ENCODE measurements at regions not wholly inside any gene's neighbourhood (a gene's known extent, or its start where the extent isn't known, plus 50 kb on each side); places are given as distances from the start of the nearest gene placed in this dataset.

- DNase-seq = no peak
Measured at GRCh38 chr6:2414885-2415547, 169.6 kb upstream of the GMDS start.

DNA sequence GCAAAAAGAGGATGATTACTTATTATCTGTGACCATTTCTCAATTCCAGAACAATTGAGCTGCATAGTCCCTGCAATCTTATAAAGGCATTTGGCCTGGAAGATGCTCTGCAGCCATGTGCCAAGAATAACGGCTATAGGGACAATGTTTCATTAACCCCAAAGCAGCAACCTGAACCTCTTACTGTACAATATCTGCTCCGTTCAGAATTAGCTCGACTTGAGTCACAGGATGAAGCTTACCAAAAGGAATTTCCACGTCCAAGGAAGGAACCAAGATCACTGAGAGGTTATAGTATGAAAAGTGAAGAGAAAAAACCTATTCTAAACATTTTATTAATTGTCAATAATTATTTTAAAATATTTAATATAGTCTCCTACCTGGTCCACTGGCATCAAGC, 167.3 kb upstream of the GMDS start:
- no peak for DNase-seq

- no peak for DNase-seq
Measured at GRCh38 chr6:2410656-2411380, 165.4 kb upstream of the GMDS start.

- no peak for DNase-seq
Measured at GRCh38 chr6:2407525-2407924, 162.1 kb upstream of the GMDS start.

DNA sequence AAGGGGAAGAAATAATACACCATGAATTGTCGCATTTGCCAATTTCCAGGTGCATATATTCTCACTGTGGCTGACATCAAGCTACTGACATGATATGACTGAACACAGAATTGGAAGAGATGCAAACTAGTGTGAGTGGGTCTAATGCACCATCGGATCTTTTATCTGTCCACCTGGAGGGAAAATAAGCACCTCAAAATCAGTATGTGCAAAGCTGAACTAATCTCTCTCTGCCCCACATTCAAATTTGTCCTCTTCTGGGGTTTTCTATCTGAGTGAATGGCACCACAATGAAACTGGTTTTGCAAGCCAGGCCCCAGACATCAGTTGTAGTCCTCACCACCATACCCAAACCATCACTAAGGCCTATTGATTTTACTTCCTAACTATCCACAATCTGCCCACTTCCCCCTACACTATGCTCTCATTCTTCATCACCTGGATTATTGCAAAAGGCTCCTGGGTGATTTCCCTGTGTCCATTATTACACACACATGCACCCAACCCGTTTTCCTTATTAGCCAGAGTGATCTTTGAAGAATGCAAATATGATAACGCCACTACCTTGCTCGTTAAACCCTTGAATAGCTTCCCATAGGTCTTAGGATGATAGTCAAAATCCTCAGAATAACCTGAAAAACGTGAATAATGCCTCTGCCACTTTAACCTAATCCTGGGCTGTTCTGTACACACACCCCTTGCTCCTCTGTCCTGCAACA, 159.0 kb upstream of the GMDS start:
- DNase-seq = no peak

DNA sequence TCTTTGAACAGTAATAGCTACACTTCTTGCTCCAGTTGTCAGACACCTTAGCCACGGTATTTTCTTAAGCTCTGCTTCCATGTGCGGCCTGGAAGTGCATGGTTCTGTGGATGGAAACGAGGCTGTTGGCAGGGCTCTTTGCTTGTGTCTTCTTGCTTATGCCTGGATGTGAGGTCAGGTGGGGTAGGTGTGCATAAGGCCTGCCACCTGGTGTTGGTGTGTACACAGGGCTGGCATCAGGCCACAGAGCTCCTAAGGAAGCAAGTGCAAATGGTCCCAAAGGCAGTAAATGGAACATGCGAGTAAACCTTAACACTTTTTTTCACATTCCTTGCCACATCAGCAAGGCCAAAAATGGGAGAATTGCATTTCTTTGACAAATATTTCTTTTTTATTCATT, 158.1 kb upstream of the GMDS start:
- no peak for DNase-seq

DNA sequence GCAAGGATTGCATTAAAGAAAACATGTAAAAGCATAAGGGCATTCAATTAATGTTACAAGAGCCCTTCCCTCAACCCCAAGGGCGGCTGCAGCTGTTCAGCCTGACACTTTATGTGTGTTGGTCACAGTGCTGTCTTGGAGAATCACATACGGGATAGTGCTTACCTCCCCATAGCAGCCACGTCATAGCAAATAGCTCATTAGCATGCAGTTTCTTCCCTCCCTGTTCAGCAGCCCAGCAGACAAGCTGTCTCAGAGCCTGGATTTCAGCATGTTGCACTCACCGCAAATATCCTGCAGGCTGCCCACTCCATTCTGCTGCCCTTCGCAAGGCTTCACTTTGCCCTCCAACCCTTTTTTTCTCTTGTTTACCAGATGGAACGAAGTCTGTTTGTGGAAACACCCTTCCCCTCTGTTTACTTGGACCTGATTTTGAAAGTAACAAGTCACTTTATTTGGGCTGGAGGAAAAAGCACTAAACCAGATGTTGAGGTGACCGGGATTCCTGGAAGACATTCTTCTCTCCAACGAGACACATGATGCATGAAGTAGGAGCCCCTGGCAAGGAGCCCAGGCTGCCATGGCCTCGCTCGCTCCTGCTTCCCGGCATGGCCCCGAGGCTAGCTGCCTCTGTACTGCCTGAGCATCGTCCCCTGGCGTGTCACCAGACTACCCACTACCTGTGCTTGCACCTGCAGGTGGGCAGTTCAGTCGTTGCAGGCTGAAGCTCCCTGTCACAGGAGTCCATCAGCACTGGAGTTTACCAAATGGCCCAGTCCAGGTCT, 151.6 kb upstream of the GMDS start:
- no peak for DNase-seq

GRCh38 chr6:2396042-2396657, 150.7 kb upstream of the GMDS start:
- DNase-seq = no peak

GRCh38 chr6:2388554-2389324, 143.3 kb upstream of the GMDS start:
- DNase-seq = no peak

DNA sequence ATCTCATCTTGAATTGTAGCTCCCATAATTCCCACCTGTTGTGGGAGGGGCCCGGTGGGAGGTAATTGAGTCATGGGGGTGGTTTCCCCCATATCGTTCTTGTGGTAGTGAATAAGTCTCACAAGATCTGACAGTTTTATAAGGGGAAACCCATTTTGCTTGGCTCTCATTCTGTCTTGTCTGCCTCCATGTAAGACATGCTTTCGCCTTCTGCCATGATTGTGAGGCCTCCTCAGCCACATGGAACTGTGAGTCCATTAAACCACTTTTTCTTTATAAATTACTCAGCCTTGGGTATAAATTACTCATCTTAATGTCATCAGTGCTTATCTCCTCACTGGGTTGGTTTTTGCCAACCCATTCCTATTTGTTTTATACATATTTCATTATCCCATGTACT, 142.0 kb upstream of the GMDS start:
- DNase-seq = no peak

GRCh38 chr6:2385471-2385983, 140.1 kb upstream of the GMDS start:
- DNase-seq = no peak

- DNase-seq = no peak
Measured at GRCh38 chr6:2384528-2384927, 139.1 kb upstream of the GMDS start.

- DNase-seq = no peak
Measured at GRCh38 chr6:2381872-2382661, 136.7 kb upstream of the GMDS start.

- peak in 1 of 2 donors; percentile 1 for DNase-seq
Measured at GRCh38 chr6:2378891-2379652, 133.7 kb upstream of the GMDS start.

- no peak for DNase-seq
Measured at GRCh38 chr6:2378046-2378657, 132.7 kb upstream of the GMDS start.

- DNase-seq = no peak
Measured at GRCh38 chr6:2376429-2377355, 131.3 kb upstream of the GMDS start.

- DNase-seq = no peak
Measured at GRCh38 chr6:2375443-2375842, 130.0 kb upstream of the GMDS start.

DNA sequence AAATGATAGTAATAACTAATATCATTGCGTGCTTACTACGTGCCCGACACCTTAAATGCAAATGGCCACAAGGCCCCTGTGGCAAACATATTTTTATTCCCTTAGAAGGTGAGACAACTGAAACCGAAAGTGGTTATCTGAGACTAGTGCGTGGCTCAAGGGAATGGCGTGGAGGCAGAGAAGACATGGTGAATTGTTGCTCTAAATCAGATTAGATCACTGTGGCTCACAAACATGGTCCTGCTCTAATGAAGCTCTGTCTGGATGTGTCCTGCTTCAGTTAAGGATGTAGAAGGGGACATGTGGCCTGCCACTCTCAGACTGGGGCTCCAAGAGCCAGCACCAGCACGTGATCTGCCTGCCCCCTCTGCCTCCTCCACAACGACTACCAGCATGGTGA, 124.2 kb upstream of the GMDS start:
- DNase-seq = no peak

DNA sequence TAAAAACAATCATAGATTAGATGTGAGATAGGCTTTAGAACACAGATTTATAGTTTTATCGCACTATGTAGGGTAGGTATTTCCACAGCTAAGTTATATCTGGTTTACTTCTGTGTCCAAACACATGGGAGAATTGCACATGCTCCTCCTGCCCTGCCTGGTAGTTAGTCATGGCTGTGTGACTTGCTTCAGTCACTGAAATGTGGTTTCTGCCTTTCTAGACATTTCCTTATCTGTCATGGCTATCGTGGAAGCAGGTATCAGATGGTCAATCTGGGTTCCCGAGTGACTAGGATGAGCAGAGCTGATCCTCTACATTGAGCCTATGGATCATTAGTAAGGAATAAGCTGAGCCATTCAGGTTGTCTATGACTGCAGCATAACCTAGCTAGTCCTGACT, 117.8 kb upstream of the GMDS start:
- no peak for DNase-seq

Measured in CD4-positive, alpha-beta T cell treated with Interleukin-4 for 1 hour (primary cell).